ENCODE measurements at regions not wholly inside any gene's neighbourhood (a gene's known extent, or its start where the extent isn't known, plus 50 kb on each side); places are given as distances from the start of the nearest gene placed in this dataset.

DNA sequence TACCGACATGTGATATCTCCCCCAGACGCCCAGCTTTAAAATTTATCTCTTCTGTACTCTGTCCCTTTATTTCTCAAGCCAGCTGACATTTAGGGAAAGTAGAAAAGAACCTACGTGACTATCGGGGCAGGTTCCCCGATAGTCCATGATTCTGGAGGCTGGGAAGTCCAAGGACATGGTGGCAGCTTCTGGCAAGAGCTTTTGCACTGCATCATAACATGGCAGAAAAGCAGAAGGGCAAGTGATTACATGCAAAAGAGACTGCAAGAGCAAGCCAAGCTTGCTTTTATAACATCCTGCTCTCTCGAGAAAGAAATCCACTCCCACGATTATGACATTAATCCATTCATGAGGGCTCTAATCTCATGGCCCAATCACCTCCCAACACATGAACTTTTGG is 113.2 kb downstream of the CD164 start:
- Histone ChIP-seq H2AK5ac (ENCODE audit: low read depth, low read length) (no peak overlapping the region), H3K23me2 (ENCODE audit: low read depth, low read length) (no peaks in the 10 kb centered on the region), H3K4me2 (ENCODE audit: insufficient read depth in 1 of 2, low read depth in 2 of 2, low read length in 2 of 2) (no peak overlapping the region), H2BK120ac (replicated peaks; ENCODE audit: low read depth, low read length) (no peak overlapping the region), H3K27ac (ENCODE audit: low read depth, low read length) (no peak overlapping the region), H3K9ac (replicated peaks in 1 of 4; ENCODE audit: extremely low read depth in 1 of 4, low read depth in 3 of 4, low read length in 3 of 4) (no peak overlapping the region), H4K91ac (replicated peaks; ENCODE audit: insufficient read length, low read length) (no peak overlapping the region), H3K27me3 (replicated peaks in 1 of 4; ENCODE audit: control insufficient read depth in 3 of 4, extremely low read depth in 1 of 4, insufficient read depth in 3 of 4, low read length in 3 of 4) (no peaks in the 10 kb centered on the region), H3K9me3 (ENCODE audit: insufficient read depth in 2 of 2, low read depth in 1 of 2, low read length in 1 of 2) (peaks cover 4 to 5% of the 10 kb centered on the region in 2 experiments; a peak in 3 of 4 replicates), H4K8ac (ENCODE audit: extremely low read depth, insufficient read depth, low read length) (no peak overlapping the region), H4K5ac (ENCODE audit: insufficient read length, low read depth, low read length) (no peak overlapping the region), H2BK20ac (ENCODE audit: low read length) (no peak overlapping the region), H3K14ac (ENCODE audit: insufficient read length) (no peak overlapping the region), H3K56ac (replicated peaks; ENCODE audit: insufficient read length, low read depth, low read length) (no peak overlapping the region), H2AFZ (ENCODE audit: low read length) (no peak overlapping the region), H3K4ac (replicated peaks; ENCODE audit: insufficient read length, low read depth, low read length) (no peak overlapping the region), H2BK5ac (ENCODE audit: low read depth, low read length) (no peak overlapping the region), H3K79me1 (ENCODE audit: low read depth, low read length) (no peaks in the 10 kb centered on the region), H3K79me2 (ENCODE audit: control insufficient read depth in 1 of 2, insufficient read depth in 2 of 2, low read length in 2 of 2) (no peaks in the 10 kb centered on the region), H3K4me1 (replicated peaks in 1 of 4; ENCODE audit: control insufficient read depth in 3 of 4, insufficient read depth in 4 of 4, low read length in 3 of 4) (no peaks in the 10 kb centered on the region), H4K20me1 (replicated peaks in 1 of 2; ENCODE audit: control insufficient read depth in 1 of 2, insufficient read depth in 2 of 2, low read length in 2 of 2) (no peaks in the 10 kb centered on the region), H2BK12ac (ENCODE audit: low read depth, low read length) (no peak overlapping the region), H3K4me3 (ENCODE audit: extremely low read depth in 1 of 4, insufficient read depth in 2 of 4, low read depth in 3 of 4, low read length in 4 of 4) (no peak overlapping the region), H3K36me3 (ENCODE audit: control insufficient read depth in 2 of 4, insufficient read depth in 4 of 4, low read length in 3 of 4) (0 out of 8 replicates have a peak, but pooled peaks cover 0 to 6% (median 1%) of the 10 kb centered on the region in 4 experiments), H3K18ac (ENCODE audit: extremely low read depth, low read length) (no peak overlapping the region), H3K23ac (ENCODE audit: insufficient read length) (no peak overlapping the region), H2BK15ac (ENCODE audit: low read length) (no peak overlapping the region)
- FAIRE-seq (no peak), DNase-seq (ENCODE audit: low read depth in 1 of 2, low spot score in 2 of 2) (no peak)
- 94% methylated on average over 7 of the region's 7 CpGs; no CpG with 5 or more reads in 1 of the 2 experiments for WGBS, 2 experiments (ENCODE audit: extremely low coverage in 1 of 2, insufficient coverage in 1 of 2, insufficient read length in 1 of 2, insufficient replicate concordance in 2 of 2, low coverage in 1 of 2, low lambda C conversion rate in 2 of 2, missing lambda C conversion rate in 1 of 2)
- CTCF ChIA-PET (ENCODE audit: partially characterized antibody) = no interaction called here
- POLR2A ChIA-PET (ENCODE audit: partially characterized antibody) = no interaction called here
- TF ChIP-seq TAF1 (IDR thresholded peaks at IDR 0.05; ENCODE audit: low read depth, low read length) = no peak
- no peak for TF ChIP-seq BACH1 (IDR thresholded peaks at IDR 0.05; ENCODE audit: low read length)
- TF ChIP-seq, protein P1, sequence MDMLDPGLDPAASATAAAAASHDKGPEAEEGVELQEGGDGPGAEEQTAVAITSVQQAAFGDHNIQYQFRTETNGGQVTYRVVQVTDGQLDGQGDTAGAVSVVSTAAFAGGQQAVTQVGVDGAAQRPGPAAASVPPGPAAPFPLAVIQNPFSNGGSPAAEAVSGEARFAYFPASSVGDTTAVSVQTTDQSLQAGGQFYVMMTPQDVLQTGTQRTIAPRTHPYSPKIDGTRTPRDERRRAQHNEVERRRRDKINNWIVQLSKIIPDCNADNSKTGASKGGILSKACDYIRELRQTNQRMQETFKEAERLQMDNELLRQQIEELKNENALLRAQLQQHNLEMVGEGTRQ (IDR thresholded peaks at IDR 0.05; ENCODE audit: low read length) = no peak
- no peak for TF ChIP-seq RAD21 (IDR thresholded peaks at IDR 0.05 in 1 of 2, conservative IDR thresholded peaks at IDR 0.05 in 1 of 2; ENCODE audit: low read depth in 2 of 2, low read length in 2 of 2)
- no peak for TF ChIP-seq EP300 (IDR thresholded peaks at IDR 0.05; ENCODE audit: borderline replicate concordance in 1 of 2, low read depth in 2 of 2, low read length in 2 of 2)
- no peak for TF ChIP-seq BCL11A (IDR thresholded peaks at IDR 0.05; ENCODE audit: low read depth in 2 of 2, low read length in 2 of 2)
- TF ChIP-seq, protein P2, sequence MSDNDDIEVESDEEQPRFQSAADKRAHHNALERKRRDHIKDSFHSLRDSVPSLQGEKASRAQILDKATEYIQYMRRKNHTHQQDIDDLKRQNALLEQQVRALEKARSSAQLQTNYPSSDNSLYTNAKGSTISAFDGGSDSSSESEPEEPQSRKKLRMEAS (IDR thresholded peaks at IDR 0.05) = no peak
- TF ChIP-seq CHD2 (IDR thresholded peaks at IDR 0.05; ENCODE audit: low read length) = no peak
- TF ChIP-seq FOSL1 (IDR thresholded peaks at IDR 0.05; ENCODE audit: insufficient read depth, low read depth, low read length) = no peak
- TF ChIP-seq CREB1 (IDR thresholded peaks at IDR 0.05) = no peak
- TF ChIP-seq KDM4A (IDR thresholded peaks at IDR 0.05; ENCODE audit: low read depth, low read length, severe bottlenecking) = no peak
- no peak for TF ChIP-seq SRF (IDR thresholded peaks at IDR 0.05; ENCODE audit: low read depth, low read length)
- no peak for TF ChIP-seq SUZ12 (IDR thresholded peaks at IDR 0.05; ENCODE audit: low read length)
